ENCODE measurements at regions not wholly inside any gene's neighbourhood (a gene's known extent, or its start where the extent isn't known, plus 50 kb on each side); places are given as distances from the start of the nearest gene placed in this dataset.

- TF ChIP-seq, protein P1, sequence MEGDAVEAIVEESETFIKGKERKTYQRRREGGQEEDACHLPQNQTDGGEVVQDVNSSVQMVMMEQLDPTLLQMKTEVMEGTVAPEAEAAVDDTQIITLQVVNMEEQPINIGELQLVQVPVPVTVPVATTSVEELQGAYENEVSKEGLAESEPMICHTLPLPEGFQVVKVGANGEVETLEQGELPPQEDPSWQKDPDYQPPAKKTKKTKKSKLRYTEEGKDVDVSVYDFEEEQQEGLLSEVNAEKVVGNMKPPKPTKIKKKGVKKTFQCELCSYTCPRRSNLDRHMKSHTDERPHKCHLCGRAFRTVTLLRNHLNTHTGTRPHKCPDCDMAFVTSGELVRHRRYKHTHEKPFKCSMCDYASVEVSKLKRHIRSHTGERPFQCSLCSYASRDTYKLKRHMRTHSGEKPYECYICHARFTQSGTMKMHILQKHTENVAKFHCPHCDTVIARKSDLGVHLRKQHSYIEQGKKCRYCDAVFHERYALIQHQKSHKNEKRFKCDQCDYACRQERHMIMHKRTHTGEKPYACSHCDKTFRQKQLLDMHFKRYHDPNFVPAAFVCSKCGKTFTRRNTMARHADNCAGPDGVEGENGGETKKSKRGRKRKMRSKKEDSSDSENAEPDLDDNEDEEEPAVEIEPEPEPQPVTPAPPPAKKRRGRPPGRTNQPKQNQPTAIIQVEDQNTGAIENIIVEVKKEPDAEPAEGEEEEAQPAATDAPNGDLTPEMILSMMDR (IDR thresholded peaks at IDR 0.05; ENCODE audit: poor library complexity, severe bottlenecking): no peak
- no peak for TF ChIP-seq EP300 (conservative IDR thresholded peaks at IDR 0.05; ENCODE audit: poor library complexity, severe bottlenecking)
- TF ChIP-seq, protein P2, sequence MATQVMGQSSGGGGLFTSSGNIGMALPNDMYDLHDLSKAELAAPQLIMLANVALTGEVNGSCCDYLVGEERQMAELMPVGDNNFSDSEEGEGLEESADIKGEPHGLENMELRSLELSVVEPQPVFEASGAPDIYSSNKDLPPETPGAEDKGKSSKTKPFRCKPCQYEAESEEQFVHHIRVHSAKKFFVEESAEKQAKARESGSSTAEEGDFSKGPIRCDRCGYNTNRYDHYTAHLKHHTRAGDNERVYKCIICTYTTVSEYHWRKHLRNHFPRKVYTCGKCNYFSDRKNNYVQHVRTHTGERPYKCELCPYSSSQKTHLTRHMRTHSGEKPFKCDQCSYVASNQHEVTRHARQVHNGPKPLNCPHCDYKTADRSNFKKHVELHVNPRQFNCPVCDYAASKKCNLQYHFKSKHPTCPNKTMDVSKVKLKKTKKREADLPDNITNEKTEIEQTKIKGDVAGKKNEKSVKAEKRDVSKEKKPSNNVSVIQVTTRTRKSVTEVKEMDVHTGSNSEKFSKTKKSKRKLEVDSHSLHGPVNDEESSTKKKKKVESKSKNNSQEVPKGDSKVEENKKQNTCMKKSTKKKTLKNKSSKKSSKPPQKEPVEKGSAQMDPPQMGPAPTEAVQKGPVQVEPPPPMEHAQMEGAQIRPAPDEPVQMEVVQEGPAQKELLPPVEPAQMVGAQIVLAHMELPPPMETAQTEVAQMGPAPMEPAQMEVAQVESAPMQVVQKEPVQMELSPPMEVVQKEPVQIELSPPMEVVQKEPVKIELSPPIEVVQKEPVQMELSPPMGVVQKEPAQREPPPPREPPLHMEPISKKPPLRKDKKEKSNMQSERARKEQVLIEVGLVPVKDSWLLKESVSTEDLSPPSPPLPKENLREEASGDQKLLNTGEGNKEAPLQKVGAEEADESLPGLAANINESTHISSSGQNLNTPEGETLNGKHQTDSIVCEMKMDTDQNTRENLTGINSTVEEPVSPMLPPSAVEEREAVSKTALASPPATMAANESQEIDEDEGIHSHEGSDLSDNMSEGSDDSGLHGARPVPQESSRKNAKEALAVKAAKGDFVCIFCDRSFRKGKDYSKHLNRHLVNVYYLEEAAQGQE (IDR thresholded peaks at IDR 0.05; ENCODE audit: borderline replicate concordance): no peak
- no peak for TF ChIP-seq TAF1 (IDR thresholded peaks at IDR 0.05; ENCODE audit: low read depth)
- no peak for TF ChIP-seq EZH2 (IDR thresholded peaks at IDR 0.05; ENCODE audit: borderline replicate concordance, insufficient read depth, low read length, poor library complexity, severe bottlenecking)
- TF ChIP-seq POLR2AphosphoS5 (IDR thresholded peaks at IDR 0.05): no peak
- no peak for TF ChIP-seq SMC3 (conservative IDR thresholded peaks at IDR 0.05; ENCODE audit: poor library complexity)
- no peak for TF ChIP-seq MXI1 (conservative IDR thresholded peaks at IDR 0.05; ENCODE audit: poor library complexity, severe bottlenecking)
These were observed 765.3 kb downstream of the MED13L start for GRCh38 chr12:115511986-115512711.
